ENCODE measurements at regions not wholly inside any gene's neighbourhood (a gene's known extent, or its start where the extent isn't known, plus 50 kb on each side); places are given as distances from the start of the nearest gene placed in this dataset.

DNA sequence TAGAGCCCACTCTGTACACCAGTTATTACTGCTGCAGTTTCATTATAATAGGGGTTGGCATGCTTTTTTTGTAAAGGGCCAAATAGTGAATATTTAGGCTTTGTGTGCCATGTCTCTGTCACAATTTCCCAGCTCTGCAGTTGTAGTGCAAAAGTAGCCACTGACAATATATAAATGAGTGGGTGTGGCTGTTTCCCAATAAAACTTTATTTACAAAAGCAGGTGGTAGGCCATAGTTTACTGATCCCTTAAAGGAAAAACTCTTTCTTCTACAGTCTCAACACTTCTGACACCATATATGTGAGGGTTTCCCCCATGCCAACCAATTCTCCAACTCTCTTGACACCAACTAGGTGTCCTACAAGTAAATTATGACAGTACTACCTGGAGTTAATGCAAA lies 110.2 kb upstream of the NAP1L1 start:
- Histone ChIP-seq H3K36me3 (no peaks in the 10 kb centered on the region), H3K9me3 (peaks cover 0 to 16% (median 0%) of the 10 kb centered on the region in 3 donors), H3K4me1 (no peaks in the 10 kb centered on the region), H3K27ac (no peak overlapping the region), H3K4me3 (no peak overlapping the region), H3K27me3 (no peaks in the 10 kb centered on the region)
- TF ChIP-seq POLR2A (IDR thresholded peaks at IDR 0.05) (no peak), CTCF (IDR thresholded peaks at IDR 0.05) (no peak)
- intact Hi-C loops (cut with DNase I) = no loop called here
- no peak for DNase-seq

DNA sequence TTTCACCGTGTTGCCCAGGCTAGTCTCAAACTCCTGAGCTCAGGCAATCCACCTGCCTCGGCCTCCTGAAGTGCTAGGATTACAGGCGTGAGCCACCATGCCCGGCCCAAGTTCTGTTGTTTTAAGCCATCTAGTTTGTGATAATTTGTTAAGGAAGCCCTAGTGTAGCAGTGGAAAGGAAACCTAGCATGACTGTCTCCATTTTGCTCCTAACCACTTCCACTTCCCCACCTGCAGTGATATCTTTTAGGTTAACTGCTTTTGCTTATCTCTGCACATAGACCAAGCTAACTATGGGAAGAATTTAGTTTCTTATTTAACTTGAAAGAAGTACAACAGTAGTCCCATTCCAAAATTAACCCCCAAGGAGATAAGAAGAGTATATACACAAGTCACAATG lies 109.5 kb upstream of the NAP1L1 start:
- 75 to 87% methylated on average over 4 of the region's 4 CpGs for WGBS, 2 donors
- no peak for TF ChIP-seq POLR2A (IDR thresholded peaks at IDR 0.05)
- TF ChIP-seq CTCF (IDR thresholded peaks at IDR 0.05) = no peak
- DNase-seq = no peak
- H3K27me3 ChIP-seq = no peaks in the 10 kb centered on the region
- H3K36me3 ChIP-seq = no peaks in the 10 kb centered on the region
- intact Hi-C loops (cut with DNase I) = no loop called here
- peaks cover 0 to 9% (median 0%) of the 10 kb centered on the region in 3 donors for H3K9me3 ChIP-seq
- no peak overlapping the region for H3K4me3 ChIP-seq
- H3K27ac ChIP-seq = no peak overlapping the region
- H3K4me1 ChIP-seq = no peaks in the 10 kb centered on the region

DNA sequence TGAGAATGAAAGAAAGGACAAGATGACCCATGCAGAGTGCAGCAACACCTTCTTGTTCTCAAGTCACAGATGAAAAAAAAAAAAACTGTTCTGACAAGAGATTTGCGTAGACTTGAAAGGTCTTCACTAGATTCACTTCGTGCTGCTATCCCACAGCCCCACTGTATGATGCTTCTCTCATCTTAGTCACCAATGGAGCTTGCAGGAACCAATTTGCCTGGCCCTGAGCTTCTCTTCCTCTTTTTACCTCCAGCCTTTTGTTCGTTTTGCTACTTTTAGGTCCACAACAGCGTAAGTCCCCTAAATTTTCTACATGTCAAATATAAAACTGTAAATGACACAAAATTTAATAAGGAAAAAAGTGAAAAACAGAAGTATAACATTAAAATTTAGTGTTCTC lies 107.9 kb upstream of the NAP1L1 start:
- H3K4me1 ChIP-seq = no peaks in the 10 kb centered on the region
- 79 to 85% methylated on average over 4 of the region's 4 CpGs for WGBS, 2 donors
- H3K27me3 ChIP-seq = no peaks in the 10 kb centered on the region
- intact Hi-C loops (cut with DNase I) = no loop called here
- DNase-seq = no peak
- H3K36me3 ChIP-seq = no peaks in the 10 kb centered on the region
- no peak overlapping the region for H3K27ac ChIP-seq
- H3K4me3 ChIP-seq = no peak overlapping the region
- H3K9me3 ChIP-seq = no peaks in the 10 kb centered on the region
- TF ChIP-seq POLR2A (IDR thresholded peaks at IDR 0.05) (no peak), CTCF (IDR thresholded peaks at IDR 0.05) (no peak)

DNA sequence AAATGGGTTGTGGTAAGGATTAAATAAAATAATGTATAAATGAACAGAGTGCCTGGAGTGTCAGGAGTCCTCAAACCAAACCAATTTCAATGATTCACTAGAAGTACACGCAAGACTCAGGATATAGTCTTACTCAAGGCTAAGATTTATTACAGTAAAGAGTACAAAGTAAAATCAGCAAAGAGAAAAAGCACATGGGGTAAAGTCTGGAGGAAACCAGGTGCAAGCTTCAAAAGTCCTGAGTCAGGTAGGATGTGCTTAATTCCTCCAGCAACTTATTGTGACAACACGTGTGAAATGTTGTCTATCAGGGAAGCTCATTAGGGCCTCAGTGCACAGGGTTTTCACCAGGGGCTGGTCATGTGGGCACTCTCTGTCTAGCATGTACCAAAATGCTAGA lies 105.8 kb upstream of the NAP1L1 start:
- no peak for TF ChIP-seq POLR2A (IDR thresholded peaks at IDR 0.05)
- TF ChIP-seq CTCF (IDR thresholded peaks at IDR 0.05) = no peak
- Histone ChIP-seq H3K27me3 (no peaks in the 10 kb centered on the region), H3K4me3 (no peak overlapping the region), H3K4me1 (no peaks in the 10 kb centered on the region), H3K27ac (no peak overlapping the region), H3K9me3 (no peaks in the 10 kb centered on the region), H3K36me3 (no peaks in the 10 kb centered on the region)
- no peak for DNase-seq
- 88 to 97% methylated on average over 2 of the region's 2 CpGs for WGBS, 2 donors
- intact Hi-C loops (cut with DNase I) = no loop called here

- no peaks in the 10 kb centered on the region for H3K36me3 ChIP-seq
- H3K9me3 ChIP-seq = no peaks in the 10 kb centered on the region
- H3K4me1 ChIP-seq = no peaks in the 10 kb centered on the region
- H3K27me3 ChIP-seq = no peaks in the 10 kb centered on the region
- 82 to 94% methylated on average over 2 of the region's 2 CpGs for WGBS, 2 donors
- H3K27ac ChIP-seq = no peak overlapping the region
- no peak overlapping the region for H3K4me3 ChIP-seq
- TF ChIP-seq CTCF (IDR thresholded peaks at IDR 0.05) = no peak
- TF ChIP-seq POLR2A (IDR thresholded peaks at IDR 0.05) = no peak
- intact Hi-C loops (cut with DNase I) = no loop called here
- no peak for DNase-seq
Observed at GRCh38 chr12:76189851-76190250, 105.4 kb upstream of the NAP1L1 start.

Data from esophagus squamous epithelium (tissue), 5 donors.